ENCODE measurements at regions not wholly inside any gene's neighbourhood (a gene's known extent, or its start where the extent isn't known, plus 50 kb on each side); places are given as distances from the start of the nearest gene placed in this dataset.

DNA sequence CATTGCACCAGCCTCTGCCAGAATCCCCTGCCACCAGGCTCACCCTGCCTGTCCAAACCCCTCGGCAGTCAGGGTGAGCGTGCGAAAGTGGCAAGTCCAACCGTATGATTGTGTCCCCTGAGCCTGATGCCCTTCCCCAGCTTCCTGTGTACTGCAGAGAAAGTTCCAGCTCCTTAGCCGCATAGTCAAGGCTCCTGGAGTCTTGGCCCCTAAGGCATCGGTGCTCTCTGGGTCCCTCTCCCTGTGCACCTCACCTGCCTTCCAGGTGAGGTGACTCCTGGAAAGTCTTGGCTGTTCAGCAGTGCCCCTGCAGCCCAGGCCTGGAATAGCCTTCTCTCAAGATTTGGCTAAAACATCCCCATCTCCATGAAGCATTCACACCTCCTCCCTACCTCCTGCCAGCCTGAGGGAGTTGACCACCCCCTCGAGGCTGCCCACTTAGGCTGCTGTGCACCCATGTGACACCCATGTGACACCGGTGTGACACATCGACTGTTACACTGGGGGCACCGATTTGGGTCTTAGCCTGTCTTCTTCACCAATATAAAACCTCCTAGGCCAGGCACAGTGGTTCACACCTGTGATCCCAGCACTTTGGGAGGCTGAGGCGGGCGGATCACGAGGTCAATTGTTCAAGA, 56.1 kb upstream of the ELN start:
- no peaks in the 10 kb centered on the region for H3K36me3 Mint-ChIP-seq
- no peak for DNase-seq (ENCODE audit: low spot score in 2 of 2)
- peaks cover 4% of the 10 kb centered on the region for H3K9me3 Mint-ChIP-seq
- no peak overlapping the region for H3K4me3 Mint-ChIP-seq
- no peak overlapping the region for H3K27ac Mint-ChIP-seq
- ATAC-seq: no peak
- peaks cover 10% of the 10 kb centered on the region for H3K4me1 Mint-ChIP-seq

DNA sequence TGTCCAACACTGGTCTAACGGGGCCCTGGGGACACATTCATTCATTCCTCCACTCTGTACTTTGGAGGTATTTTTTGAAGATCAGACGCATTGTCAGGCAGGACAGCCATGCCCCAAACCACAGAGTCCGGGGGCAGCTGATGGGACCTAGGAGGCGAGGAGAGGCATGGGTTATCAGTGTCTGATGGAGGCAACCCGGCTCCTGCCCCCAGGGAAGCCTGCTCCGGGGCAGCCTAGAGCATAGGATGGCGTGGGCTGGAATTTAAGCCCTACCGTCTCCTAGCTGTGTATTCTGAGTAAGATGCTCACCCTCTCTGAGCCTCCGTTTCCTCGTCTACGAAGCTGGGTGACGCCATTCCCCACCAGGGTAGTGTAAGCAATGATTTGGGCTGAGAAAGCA, 55.4 kb upstream of the ELN start:
- Mint-ChIP-seq H3K4me3 (no peak overlapping the region), H3K9me3 (peaks cover 3% of the 10 kb centered on the region), H3K4me1 (peaks cover 10% of the 10 kb centered on the region), H3K27ac (no peak overlapping the region), H3K36me3 (no peaks in the 10 kb centered on the region)
- no peak for ATAC-seq
- DNase-seq (ENCODE audit: low spot score in 2 of 2): no peak

DNA sequence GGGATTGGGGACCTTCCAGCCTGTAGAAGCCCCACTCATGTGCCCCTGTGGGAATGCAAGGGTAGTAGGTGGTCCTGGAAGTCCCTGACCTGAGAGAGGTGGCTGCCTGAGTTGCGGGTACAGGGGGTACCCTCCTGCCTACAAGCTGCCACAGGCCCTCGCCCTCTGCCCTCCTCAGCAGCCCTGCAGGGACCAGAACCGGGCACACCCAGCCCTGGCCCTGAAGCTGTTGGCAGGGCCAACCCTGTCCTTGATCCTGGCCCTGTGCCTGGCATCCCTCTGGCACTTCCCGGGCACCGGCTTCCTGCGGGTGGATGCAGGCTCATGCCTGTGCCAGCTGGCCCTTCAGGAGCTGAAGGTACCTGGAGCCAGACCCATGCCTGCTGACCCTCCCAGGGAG, 54.9 kb upstream of the ELN start:
- Mint-ChIP-seq H3K27ac (no peak overlapping the region), H3K36me3 (no peaks in the 10 kb centered on the region), H3K9me3 (no peaks in the 10 kb centered on the region), H3K4me3 (no peak overlapping the region), H3K4me1 (peaks cover 10% of the 10 kb centered on the region)
- DNase-seq (ENCODE audit: low spot score in 2 of 2): no peak
- no peak for ATAC-seq

DNA sequence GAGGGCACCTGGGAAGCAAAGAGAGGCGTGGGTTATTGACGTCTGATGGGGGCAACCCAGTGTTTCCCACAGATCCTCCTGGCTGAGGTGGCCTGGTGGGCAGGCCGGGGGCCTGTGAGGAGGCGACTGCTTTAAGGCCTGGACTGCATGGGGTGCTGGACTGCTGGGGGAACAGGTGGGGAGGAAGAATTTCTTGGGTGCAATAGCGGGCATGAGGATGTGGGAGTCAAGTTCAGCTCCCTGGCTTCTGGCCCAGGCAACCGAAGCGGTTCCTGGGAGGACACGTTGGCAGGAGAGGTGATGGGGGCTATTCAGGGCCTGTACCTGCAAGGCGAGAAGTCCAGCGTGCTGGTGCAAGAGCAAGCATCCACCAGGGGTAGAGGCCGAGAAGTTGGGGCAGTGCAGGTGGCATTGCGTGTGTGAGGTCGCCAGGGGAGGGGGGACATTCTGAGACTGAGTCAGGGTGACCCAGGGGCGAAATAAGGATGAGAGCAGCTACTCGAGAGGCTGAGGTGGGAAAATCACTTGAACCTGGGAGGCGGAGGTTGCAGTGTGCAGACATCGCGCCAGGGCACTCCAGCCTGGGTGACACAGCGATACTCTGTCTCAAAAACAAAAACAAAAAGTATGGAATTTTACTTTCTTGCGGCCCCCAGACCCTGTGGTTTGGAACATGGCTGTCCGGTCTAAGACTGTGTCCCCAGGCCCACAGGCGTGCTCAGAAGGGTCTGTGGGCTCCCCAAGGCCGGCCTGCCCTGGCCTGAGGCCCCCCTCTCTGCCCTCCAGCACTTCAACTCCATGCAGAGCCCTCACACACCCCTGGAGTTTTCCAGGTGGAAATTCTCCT, 53.6 kb upstream of the ELN start:
- ATAC-seq (no peak), DNase-seq (ENCODE audit: low spot score in 2 of 2) (no peak)
- Mint-ChIP-seq H3K9me3 (no peaks in the 10 kb centered on the region), H3K36me3 (no peaks in the 10 kb centered on the region), H3K4me1 (peaks cover 10% of the 10 kb centered on the region), H3K27ac (no peak overlapping the region), H3K4me3 (no peak overlapping the region)

DNA sequence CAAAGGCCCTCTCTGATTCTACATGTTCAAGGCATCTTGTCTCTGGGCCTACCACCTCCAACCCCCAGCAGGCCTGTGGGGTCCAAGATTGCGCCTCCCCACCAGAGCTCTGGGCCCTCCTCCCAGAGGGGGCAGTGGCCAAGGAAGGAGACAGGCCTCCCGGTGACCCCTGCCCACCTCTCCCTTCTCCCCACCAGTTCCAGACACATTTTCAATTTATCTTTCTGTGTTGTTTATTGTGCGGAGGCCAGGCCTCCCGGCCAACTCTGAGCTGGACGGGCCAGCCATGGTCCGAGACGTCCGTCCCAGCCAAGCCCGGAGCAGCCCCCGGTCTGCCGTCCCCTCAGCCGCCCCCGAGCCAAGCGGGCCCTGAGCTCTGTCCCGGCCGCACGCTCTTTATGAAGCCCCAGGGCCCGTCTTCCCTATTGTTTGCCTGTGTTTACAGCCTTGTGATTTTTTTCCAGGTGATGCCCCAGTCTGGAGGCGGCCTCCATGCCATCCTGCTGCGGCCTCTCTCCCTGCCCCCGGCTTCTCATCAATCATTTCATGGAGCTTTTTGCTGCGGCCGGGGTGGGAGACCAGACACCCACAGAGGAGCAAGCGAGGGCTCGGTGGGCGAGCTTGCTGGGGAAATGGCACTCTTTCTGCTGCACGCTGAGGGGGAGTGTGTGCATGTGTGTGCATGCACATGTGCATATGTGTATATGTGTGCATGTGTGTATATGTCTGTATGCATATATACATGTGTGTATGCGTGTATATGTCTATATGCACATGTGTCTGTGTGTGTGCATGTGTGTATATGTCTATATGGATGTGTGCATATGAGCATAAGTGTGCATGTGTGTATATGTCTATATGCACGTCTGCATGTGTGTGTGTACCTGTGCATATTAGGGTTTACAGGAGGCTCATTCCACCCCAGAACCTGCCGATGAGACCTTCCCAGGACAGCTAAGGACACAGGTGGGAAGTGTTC, 52.7 kb upstream of the ELN start:
- Mint-ChIP-seq H3K4me1 (peaks cover 10% of the 10 kb centered on the region), H3K27ac (no peak overlapping the region), H3K36me3 (no peaks in the 10 kb centered on the region), H3K9me3 (no peaks in the 10 kb centered on the region), H3K4me3 (no peak overlapping the region)
- DNase-seq (ENCODE audit: low spot score in 2 of 2): no peak
- no peak for ATAC-seq

DNA sequence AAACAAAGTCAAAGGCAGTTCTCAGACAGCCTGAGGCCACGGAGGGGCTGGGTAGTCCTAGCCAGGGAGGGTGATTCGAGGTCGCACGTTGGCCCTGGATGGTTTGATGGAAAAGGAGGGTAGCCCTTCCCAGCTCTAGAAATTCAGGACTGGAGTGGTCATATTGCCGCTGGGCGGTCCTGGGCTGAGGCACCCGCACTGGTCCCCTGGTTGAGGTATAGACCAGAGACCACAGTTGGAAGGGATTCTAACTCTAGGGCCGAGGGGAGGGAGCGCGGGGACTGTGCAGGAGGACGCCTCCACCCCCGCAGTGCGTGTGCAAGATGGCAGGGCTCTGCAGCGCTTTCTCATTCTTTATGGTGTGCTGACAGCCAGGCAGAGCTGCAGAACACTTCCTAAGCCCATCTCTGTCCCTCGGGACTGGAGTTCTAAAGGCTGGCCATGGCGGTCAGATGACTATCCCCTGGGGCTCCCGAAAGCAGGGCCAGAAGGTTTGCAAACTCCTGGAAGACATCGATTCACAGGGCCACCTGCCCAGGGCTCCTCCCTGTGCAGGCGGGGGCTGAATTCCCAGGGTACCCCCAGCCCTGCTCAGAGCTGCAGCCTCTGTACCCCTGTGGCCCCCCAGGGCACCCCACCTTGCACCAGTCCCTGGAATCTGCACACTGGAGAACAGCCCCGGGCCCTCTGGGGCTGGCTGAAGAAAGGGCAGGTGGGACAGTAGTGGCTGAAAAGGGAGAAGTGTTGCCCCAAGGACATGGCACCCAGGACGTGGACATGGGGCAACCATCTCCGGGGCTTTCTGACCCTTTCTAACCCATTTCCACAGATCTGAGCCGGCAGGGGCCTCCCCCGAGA, 51.0 kb upstream of the ELN start:
- H3K27ac Mint-ChIP-seq: no peak overlapping the region
- peaks cover 2% of the 10 kb centered on the region for H3K4me1 Mint-ChIP-seq
- no peak for DNase-seq (ENCODE audit: low spot score in 2 of 2)
- no peaks in the 10 kb centered on the region for H3K9me3 Mint-ChIP-seq
- no peaks in the 10 kb centered on the region for H3K36me3 Mint-ChIP-seq
- no peak overlapping the region for H3K4me3 Mint-ChIP-seq
- no peak for ATAC-seq

DNA sequence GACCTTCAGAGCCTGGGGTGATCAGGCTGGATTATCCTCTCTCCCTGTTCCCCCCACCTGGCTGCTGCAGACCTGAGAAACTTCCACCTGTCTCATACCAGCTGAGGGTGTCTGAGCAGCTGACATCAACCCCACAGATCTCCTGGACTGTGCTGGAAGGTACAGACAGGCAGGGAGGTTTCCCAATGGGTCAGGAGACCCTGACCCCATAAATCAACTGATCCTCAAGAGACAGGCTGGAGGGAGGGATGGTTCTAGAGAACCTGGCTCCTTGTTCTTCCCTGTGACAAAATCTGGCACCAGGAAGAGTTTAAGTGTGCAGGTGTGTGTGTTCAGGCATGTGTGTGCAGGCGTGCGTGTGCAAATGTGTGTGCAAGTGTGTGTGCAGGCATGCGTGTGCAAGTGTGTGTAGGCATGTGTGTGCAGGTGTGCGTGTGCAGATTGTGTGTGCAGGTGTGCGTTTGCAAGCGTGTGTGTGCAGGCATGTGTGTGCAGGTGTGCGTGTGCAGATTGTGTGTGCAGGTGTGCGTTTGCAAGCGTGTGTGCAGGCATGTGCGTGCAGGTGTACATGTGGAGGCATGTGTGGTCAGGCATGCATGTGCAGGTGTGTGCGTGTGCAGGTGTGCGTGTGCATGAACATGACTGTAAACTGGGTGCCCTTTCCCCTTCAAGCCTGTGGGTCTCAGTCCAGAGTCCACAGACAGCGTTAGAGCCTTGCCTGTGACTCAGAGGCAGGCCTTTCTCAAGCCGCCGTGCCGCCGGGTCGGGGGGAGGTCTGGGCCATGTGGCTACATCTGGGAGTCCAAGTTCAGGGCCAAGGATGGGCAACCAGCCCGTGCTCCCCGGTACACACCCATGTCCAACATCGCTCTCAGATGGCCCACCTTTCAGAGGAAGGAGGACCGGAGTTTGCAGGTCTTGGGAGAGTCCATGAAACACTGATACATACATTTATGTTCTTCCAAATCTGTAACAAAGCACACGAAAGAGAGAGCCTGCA, 50.1 kb upstream of the ELN start:
- H3K36me3 Mint-ChIP-seq: no peaks in the 10 kb centered on the region
- no peaks in the 10 kb centered on the region for H3K9me3 Mint-ChIP-seq
- H3K4me3 Mint-ChIP-seq: no peak overlapping the region
- no peak overlapping the region for H3K27ac Mint-ChIP-seq
- H3K4me1 Mint-ChIP-seq: no peaks in the 10 kb centered on the region
- DNase-seq (ENCODE audit: low spot score in 2 of 2) (no peak), ATAC-seq (no peak)
